H4 (cell line): ENCODE measurements at regions not wholly inside any gene's neighbourhood (a gene's known extent, or its start where the extent isn't known, plus 50 kb on each side); places are given as distances from the start of the nearest gene placed in this dataset.
"Not testable (repeated sequence)": the region's sequence is repeated elsewhere in the genome, so short reads cannot be mapped to it uniquely, and the experiment has no call there.

Experiments
- DNase-seq: peaks from one replicate; pipeline ENCODE4 v3.0.0-alpha.2; 2015; ENCODE audit warnings: low spot score

- no peak for DNase-seq
These were observed 541.1 kb downstream of the RAB28 start for GRCh38 chr4:12943069-12943468.

GRCh38 chr4:12933760-12934221 is 550.3 kb downstream of the RAB28 start:
- DNase-seq, result no peak

GRCh38 chr4:12932203-12932788 is 551.8 kb downstream of the RAB28 start:
- DNase-seq, result no peak

- DNase-seq, result no peak
These were observed 554.4 kb downstream of the RAB28 start for GRCh38 chr4:12929784-12930183.

GRCh38 chr4:12928751-12929150 is 555.4 kb downstream of the RAB28 start:
- DNase-seq, result no peak

- DNase-seq, result no peak
These were observed 557.7 kb downstream of the RAB28 start for GRCh38 chr4:12926189-12927066.

GRCh38 chr4:12924728-12925320 is 559.3 kb downstream of the RAB28 start:
- no peak for DNase-seq

- no peak for DNase-seq
These were observed 559.9 kb downstream of the RAB28 start for GRCh38 chr4:12924253-12924652.

GRCh38 chr4:12912896-12913418 is 571.2 kb downstream of the RAB28 start:
- no peak for DNase-seq

GRCh38 chr4:12911750-12912358 is 572.3 kb downstream of the RAB28 start:
- no peak for DNase-seq

- DNase-seq, result not testable (repeated sequence)
These were observed 580.5 kb downstream of the RAB28 start for GRCh38 chr4:12903640-12904039.

GRCh38 chr4:12902735-12903134 is 581.4 kb downstream of the RAB28 start:
- no peak for DNase-seq

- DNase-seq, result no peak
These were observed 586.2 kb downstream of the RAB28 start for GRCh38 chr4:12897954-12898353.

- no peak for DNase-seq
These were observed 590.1 kb downstream of the RAB28 start for GRCh38 chr4:12894062-12894461.

GRCh38 chr4:12889054-12889453 is 595.1 kb downstream of the RAB28 start:
- peak; percentile 29 for DNase-seq

- DNase-seq, result no peak
These were observed 599.0 kb downstream of the RAB28 start for GRCh38 chr4:12884846-12885796.

- no peak for DNase-seq
These were observed 602.1 kb downstream of the RAB28 start for GRCh38 chr4:12881945-12882584.

GRCh38 chr4:12880844-12881243 is 603.3 kb downstream of the RAB28 start:
- no peak for DNase-seq

- no peak for DNase-seq
These were observed 604.6 kb downstream of the RAB28 start for GRCh38 chr4:12879496-12879895.

- DNase-seq, result no peak
These were observed 608.4 kb downstream of the RAB28 start for GRCh38 chr4:12875640-12876243.
